Adrenal gland (tissue), 5 donors: ENCODE measurements at regions not wholly inside any gene's neighbourhood (a gene's known extent, or its start where the extent isn't known, plus 50 kb on each side); places are given as distances from the start of the nearest gene placed in this dataset.

Source experiments
- POLR2A ChIP-seq, 2 donors: fragments of 450-650 bp; IDR thresholded peaks; one replicate each; pipeline ENCODE4 v1.6.1; 2017; ENCODE audit warnings: antibody characterized with exemption in 2 of 2, mild to moderate bottlenecking in 2 of 2, moderate library complexity in 1 of 2
- TF ChIP-seq, protein P1 (sequence below), 6 experiments: fragments of 450-650 bp in 4 of 6; fragments of 200-600 bp in 2 of 6; sonication (generic) in 1 of 6; IDR thresholded peaks; 1 replicate in 5 of 6; 2 replicates in 1 of 6; pipeline versions ENCODE4 v1.5.1 to v1.8.0; 2016 to 2021; ENCODE audit warnings: antibody characterized with exemption in 6 of 6, mild to moderate bottlenecking in 2 of 6, moderate library complexity in 1 of 6
- donor health status: DM: no; HTN: no; CAD: no.

DNA sequence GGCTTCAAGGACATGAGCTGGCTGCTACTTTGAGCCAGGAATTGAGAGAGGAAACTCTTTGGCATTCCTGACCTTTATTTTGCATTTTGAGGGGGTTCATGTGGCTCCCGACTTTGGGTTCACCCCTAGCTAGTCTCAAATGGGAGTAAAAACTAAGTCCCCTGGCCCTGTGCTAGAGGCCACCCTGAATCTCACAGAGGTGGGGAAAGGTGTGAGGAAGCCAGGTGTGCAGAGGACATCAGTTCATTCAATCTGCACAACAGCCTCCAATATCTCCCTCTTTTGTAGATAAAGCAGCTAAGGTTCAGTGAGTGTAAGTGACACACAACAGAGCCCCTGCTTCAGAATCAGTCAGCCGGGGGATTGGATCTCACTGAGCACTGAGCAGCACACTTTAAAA lies 325.7 kb downstream of the DCDC2C start:
- TF ChIP-seq, protein P1, sequence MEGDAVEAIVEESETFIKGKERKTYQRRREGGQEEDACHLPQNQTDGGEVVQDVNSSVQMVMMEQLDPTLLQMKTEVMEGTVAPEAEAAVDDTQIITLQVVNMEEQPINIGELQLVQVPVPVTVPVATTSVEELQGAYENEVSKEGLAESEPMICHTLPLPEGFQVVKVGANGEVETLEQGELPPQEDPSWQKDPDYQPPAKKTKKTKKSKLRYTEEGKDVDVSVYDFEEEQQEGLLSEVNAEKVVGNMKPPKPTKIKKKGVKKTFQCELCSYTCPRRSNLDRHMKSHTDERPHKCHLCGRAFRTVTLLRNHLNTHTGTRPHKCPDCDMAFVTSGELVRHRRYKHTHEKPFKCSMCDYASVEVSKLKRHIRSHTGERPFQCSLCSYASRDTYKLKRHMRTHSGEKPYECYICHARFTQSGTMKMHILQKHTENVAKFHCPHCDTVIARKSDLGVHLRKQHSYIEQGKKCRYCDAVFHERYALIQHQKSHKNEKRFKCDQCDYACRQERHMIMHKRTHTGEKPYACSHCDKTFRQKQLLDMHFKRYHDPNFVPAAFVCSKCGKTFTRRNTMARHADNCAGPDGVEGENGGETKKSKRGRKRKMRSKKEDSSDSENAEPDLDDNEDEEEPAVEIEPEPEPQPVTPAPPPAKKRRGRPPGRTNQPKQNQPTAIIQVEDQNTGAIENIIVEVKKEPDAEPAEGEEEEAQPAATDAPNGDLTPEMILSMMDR (IDR thresholded peaks at IDR 0.05), result no peak
- no peak for TF ChIP-seq POLR2A (IDR thresholded peaks at IDR 0.05)
